HuH-7.5 (cell line): ENCODE measurements at regions not wholly inside any gene's neighbourhood (a gene's known extent, or its start where the extent isn't known, plus 50 kb on each side); places are given as distances from the start of the nearest gene placed in this dataset.

Experiments
- DNase-seq: peaks from one replicate; pipeline ENCODE4 v3.0.0; 2011; ENCODE audit warnings: low spot score

DNA sequence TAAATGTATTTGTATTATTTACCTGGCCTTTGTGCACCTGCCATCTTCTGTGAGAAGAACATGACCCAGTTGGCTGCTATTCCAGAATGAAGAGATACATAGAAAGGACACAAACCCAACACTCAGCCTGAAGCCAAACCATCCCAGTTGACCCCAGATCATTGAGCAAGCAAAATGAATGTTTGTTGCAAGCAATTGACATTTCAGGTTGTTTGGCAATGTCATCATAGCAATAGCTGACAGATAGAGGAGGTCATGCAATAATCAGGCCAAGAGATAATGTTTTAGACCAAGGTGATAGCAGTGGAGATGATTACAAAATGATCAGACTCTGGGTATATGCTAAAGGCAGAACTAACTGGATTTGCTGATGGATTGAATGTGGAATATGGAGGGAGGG is 71.2 kb upstream of the TMEM164 start:
- no peak for DNase-seq

DNA sequence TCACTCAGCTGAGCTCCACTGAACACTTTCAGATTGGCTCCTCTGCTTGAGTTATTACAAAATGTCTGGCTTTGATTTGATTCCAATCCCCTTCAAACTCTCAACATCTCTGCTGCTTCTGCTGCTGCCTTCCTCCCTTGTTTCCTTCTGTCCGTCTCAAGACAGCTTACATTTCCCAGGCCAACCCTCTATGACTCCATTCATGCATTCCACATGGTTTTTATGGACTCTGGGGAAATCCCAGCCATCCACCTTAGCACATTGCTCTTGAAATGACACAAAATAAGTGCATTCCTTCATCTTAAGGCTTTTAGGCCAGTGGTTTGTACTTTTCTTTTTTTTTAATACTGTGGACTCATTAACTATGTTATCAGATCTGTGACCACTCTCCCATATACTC is 68.5 kb upstream of the TMEM164 start:
- DNase-seq = no peak

DNA sequence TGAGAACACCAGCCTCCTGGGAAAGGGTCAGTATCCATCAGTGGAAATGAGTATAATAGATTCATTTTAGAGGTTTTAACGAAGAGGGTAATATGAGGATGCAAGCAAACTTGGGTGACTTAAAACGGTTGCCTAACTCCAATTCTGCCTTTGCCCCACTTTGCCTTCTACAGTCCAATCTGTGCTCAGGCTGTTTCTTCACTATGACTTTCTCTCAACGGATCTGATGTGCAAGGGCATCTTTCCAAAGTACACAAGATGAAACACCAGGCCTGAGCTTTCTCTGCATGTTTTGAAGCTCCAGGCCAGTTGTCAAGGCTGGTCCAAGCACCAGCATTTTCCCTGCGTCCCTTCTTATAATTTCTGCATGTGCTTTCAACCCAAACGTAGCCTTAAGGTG is 68.0 kb upstream of the TMEM164 start:
- DNase-seq = no peak

DNA sequence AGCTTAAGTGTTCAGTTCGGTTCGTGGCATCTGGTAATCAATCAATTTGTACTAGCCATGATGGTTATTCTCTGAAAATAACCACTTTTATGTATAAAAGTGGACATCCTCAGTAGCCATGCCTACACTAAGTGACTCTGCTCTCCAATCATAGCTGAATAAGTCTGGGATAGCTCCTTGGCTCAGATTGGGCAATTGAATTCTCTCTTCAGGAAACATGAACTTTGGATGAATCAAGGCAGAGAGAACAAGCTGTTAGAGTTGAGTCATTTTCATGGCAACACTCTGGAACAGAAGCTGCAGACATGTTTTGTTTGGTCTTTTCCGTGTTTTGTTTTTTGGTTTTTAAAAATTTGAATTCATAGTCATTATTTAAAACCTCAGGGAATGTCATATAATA is 66.8 kb upstream of the TMEM164 start:
- no peak for DNase-seq

DNA sequence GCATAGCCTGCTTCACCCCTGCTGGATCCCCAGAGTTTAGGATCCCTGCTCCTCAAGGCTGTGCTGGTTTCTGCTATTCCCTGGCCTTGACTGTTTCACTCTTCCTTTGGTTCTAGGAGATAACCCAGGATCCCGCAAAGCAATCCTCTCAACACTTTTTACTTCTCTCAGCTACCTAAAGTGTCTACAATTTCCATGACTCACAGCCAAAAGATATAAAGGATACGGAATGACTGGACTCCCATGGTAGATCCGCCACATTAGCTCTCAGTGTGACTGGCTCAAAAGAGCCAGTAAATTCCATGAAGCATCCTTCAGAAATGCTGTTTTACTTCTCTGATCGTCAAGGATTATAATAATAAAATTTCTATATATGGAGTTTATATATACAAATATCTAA is 66.3 kb upstream of the TMEM164 start:
- DNase-seq = no peak

DNA sequence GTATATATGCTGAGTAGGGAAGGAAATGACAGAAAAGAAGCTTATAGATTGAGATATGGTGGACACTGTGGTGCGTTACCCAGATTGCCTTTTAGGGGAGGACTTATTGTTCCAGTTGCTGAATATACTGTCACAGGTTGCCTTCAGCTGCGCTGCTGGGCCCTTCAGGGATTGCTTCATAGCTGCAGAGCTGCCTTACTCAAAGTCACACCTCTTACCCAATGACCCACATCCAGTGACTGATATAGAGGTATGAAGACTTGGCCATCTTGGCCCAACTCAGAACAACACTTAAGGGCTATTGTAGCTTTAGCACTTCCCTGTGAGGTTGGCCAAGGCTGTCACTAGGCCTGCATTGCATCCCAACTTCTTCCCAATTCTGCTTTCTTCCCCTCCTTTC is 63.4 kb upstream of the TMEM164 start:
- no peak for DNase-seq

DNA sequence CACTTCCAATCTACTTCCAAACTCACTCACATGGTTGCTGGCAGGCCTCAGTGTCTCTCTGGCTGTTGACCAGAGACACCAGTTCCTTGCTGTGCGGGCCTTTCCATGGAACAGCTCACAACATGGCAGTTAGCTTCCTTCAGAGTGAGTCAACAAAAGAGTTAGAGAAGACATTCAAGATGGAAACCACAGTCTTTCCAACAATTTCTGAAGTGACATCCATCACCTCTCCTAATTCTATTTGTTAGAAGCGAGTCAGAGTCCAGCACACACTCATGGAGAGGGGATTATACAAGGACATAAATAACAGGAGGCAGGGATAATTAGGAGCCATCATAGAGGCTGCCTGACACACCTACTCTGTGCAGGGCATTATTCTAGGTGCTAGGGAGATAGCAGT is 62.5 kb upstream of the TMEM164 start:
- no peak for DNase-seq

DNA sequence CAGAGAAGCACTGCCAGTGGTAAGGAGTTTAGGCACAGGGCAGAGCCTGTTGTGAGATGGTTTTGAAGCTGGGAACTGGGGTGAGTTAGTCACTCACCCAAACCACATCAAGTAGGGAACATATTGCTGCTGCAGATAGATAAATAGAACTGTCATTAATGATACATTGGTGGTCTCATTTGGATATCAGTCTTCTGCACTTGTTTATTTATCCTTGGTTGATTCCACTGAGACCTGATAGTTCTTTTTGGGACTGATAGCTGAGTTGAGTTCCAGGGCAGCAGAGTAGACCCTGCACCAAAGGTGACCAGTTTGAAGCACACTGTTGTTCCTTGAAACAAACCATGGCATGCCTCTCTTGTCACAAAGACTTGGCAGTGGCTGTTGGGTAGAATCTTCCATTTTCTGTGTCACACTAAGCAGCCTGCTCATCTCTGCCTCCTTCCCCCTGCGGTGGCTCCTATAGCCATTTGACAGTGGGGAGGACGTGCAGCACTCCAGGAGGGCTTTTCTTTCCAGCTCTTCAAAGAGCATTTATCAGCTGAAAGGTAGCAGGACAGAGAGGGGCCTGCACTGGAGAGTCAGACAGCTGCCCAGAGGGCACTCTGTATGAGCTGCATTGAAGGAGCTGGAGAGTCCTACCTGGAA is 59.7 kb upstream of the TMEM164 start:
- DNase-seq = no peak

DNA sequence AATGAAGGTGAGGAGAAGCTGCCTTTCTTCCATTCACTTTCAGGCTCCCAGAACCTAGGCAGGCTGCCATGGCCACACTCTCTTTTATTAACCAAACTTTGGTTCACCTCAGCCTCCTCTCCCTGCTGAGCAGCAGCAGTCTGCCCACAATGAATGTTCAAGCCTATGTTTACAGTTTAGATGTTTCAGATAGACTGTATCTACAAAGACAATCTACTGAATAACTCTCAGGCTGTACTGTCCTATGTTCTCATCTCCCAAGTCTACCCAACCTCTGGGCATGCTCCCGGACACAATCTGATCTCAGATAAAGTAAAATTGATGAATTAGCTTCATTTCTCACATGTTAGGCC is 59.2 kb upstream of the TMEM164 start:
- no peak for DNase-seq

DNA sequence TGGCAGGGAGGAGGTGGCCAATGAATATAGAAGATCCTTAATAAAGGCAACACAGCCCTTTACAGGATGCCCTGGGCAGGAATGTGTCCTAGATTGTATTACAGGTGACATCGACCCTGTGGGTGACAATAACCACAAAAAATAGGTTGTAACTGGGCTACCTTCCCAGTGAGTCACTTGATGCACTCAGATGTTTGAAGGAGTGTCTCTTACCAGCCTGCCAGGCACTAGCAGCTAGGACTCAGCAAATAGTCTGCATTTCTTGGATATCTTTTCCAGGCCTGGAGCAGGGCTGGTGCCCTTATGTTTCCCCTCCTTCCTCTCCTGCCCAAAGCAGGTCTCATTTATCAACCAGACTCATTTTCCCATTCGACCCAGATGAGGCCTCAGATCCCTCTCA is 50.9 kb upstream of the TMEM164 start:
- no peak for DNase-seq

DNA sequence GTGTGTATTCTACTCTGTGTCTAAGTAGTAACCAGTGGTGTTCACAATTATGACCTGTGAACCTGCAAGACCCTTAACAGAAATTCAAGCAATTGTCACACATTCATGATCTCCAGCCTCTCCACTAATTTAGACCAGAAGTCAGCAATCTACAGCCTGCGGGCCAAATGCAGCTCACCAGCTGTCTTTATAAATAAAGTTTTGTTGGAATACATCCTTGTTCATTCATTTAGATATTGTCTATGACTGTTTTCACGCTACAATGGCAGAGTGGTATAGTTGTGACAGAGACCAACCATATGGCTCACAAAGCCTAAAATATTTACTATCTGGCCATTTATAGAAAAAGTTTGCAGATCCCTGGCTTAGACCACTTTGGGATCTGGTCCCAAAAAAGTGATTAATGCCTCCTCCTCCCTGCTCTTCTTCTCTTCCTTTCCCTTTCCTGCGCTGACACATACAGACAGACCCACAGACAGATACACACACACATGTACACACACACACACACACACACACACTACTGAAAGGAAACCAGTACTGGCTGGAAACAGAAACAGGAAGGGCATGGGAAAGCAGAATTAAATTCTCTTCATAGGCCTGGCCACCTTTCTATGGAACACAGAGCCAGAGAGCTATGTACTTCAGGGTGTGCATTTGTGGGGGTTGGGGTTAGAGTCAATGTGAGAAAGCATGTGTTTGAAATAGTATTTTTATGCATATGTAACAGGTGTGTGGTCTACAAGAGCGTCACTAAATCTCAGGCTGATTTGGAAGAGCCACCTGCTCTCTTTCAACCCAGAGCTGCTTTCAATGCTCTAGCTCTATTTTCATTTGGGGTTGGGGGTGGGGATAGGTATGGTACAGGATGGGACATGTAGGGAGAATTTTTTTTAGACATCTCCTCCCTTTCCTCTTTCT is 49.7 kb upstream of the TMEM164 start:
- DNase-seq = no peak
